ENCODE measurements at regions not wholly inside any gene's neighbourhood (a gene's known extent, or its start where the extent isn't known, plus 50 kb on each side); places are given as distances from the start of the nearest gene placed in this dataset.

- Histone ChIP-seq H3K4me3 (ENCODE audit: low read depth, low read length, poor library complexity, severe bottlenecking) (no peak overlapping the region), H3K9me3 (ENCODE audit: low read length) (no peaks in the 10 kb centered on the region)
- TF ChIP-seq EZH2 (IDR thresholded peaks at IDR 0.05; ENCODE audit: borderline replicate concordance, low read length) (no peak), CTCF (IDR thresholded peaks at IDR 0.05; ENCODE audit: low read length) (no peak)
Observed at GRCh38 chr11:98572941-98573340, 447.8 kb upstream of the CNTN5 start.

GRCh38 chr11:98587884-98588283 is 432.9 kb upstream of the CNTN5 start:
- TF ChIP-seq EZH2 (IDR thresholded peaks at IDR 0.05; ENCODE audit: borderline replicate concordance, low read length): no peak
- no peak for TF ChIP-seq CTCF (IDR thresholded peaks at IDR 0.05; ENCODE audit: low read length)
- H3K79me2 ChIP-seq (ENCODE audit: insufficient read depth, low read length): no peaks in the 10 kb centered on the region
- no peaks in the 10 kb centered on the region for H3K9me3 ChIP-seq (ENCODE audit: low read length)
- H3K27ac ChIP-seq (ENCODE audit: low read depth, low read length, poor library complexity, severe bottlenecking): no peak overlapping the region
- H3K36me3 ChIP-seq (ENCODE audit: insufficient read depth, low read length): no peaks in the 10 kb centered on the region
- H2AFZ ChIP-seq (ENCODE audit: low read length): no peak overlapping the region
- H3K9ac ChIP-seq (ENCODE audit: low read length): no peak overlapping the region
- H4K20me1 ChIP-seq (ENCODE audit: insufficient read depth, low read length): no peaks in the 10 kb centered on the region
- no peaks in the 10 kb centered on the region for H3K9me2 ChIP-seq (ENCODE audit: low read depth, low read length)
- no peaks in the 10 kb centered on the region for H3K4me1 ChIP-seq (ENCODE audit: insufficient read depth, low read length, severe bottlenecking)
- H3K4me3 ChIP-seq (ENCODE audit: low read depth, low read length, poor library complexity, severe bottlenecking): no peak overlapping the region
- no peak overlapping the region for H3K4me2 ChIP-seq (ENCODE audit: low read length)
- H3F3A ChIP-seq (ENCODE audit: insufficient read depth, low read length): no peaks in the 10 kb centered on the region
- H3K27me3 ChIP-seq (ENCODE audit: insufficient read depth, low read length): no peaks in the 10 kb centered on the region

More at GRCh38 chr11:98572941-98573340, 447.8 kb upstream of the CNTN5 start:
- H3K79me2 ChIP-seq (ENCODE audit: insufficient read depth, low read length): no peaks in the 10 kb centered on the region
- no peaks in the 10 kb centered on the region for H3K27me3 ChIP-seq (ENCODE audit: insufficient read depth, low read length)
- no peak overlapping the region for H3K27ac ChIP-seq (ENCODE audit: low read depth, low read length, poor library complexity, severe bottlenecking)
- no peaks in the 10 kb centered on the region for H3K36me3 ChIP-seq (ENCODE audit: insufficient read depth, low read length)
- H3F3A ChIP-seq (ENCODE audit: insufficient read depth, low read length): no peaks in the 10 kb centered on the region
- H3K9ac ChIP-seq (ENCODE audit: low read length): no peak overlapping the region
- no peak overlapping the region for H2AFZ ChIP-seq (ENCODE audit: low read length)
- H4K20me1 ChIP-seq (ENCODE audit: insufficient read depth, low read length): no peaks in the 10 kb centered on the region
- no peaks in the 10 kb centered on the region for H3K9me2 ChIP-seq (ENCODE audit: low read depth, low read length)
- H3K4me1 ChIP-seq (ENCODE audit: insufficient read depth, low read length, severe bottlenecking): no peaks in the 10 kb centered on the region
- no peak overlapping the region for H3K4me2 ChIP-seq (ENCODE audit: low read length)

GRCh38 chr11:98589967-98590366 is 430.8 kb upstream of the CNTN5 start:
- Histone ChIP-seq H3K4me3 (ENCODE audit: low read depth, low read length, poor library complexity, severe bottlenecking) (no peak overlapping the region), H3F3A (ENCODE audit: insufficient read depth, low read length) (no peaks in the 10 kb centered on the region), H3K79me2 (ENCODE audit: insufficient read depth, low read length) (no peaks in the 10 kb centered on the region), H3K4me1 (ENCODE audit: insufficient read depth, low read length, severe bottlenecking) (no peaks in the 10 kb centered on the region), H3K36me3 (ENCODE audit: insufficient read depth, low read length) (no peaks in the 10 kb centered on the region), H3K27ac (ENCODE audit: low read depth, low read length, poor library complexity, severe bottlenecking) (no peak overlapping the region), H3K27me3 (ENCODE audit: insufficient read depth, low read length) (no peaks in the 10 kb centered on the region), H3K9ac (ENCODE audit: low read length) (no peak overlapping the region), H2AFZ (ENCODE audit: low read length) (no peak overlapping the region), H3K9me2 (ENCODE audit: low read depth, low read length) (no peaks in the 10 kb centered on the region), H3K9me3 (ENCODE audit: low read length) (no peaks in the 10 kb centered on the region), H4K20me1 (ENCODE audit: insufficient read depth, low read length) (no peaks in the 10 kb centered on the region), H3K4me2 (ENCODE audit: low read length) (no peak overlapping the region)
- TF ChIP-seq EZH2 (IDR thresholded peaks at IDR 0.05; ENCODE audit: borderline replicate concordance, low read length): no peak
- no peak for TF ChIP-seq CTCF (IDR thresholded peaks at IDR 0.05; ENCODE audit: low read length)
